GF-D8 (cell line): ENCODE measurements at regions not wholly inside any gene's neighbourhood (a gene's known extent, or its start where the extent isn't known, plus 50 kb on each side); places are given as distances from the start of the nearest gene placed in this dataset.
A peak's percentile ranks its signal among the peaks of the same experiment; 100 is the strongest.

Experiments
- DNase-seq: peaks from one replicate; lab custom pipeline; 2025; lab: John Stamatoyannopoulos, UW

- no peak for DNase-seq
Measured at GRCh38 chr6:27052731-27053082, 194.8 kb upstream of the PRSS16 start.

GRCh38 chr6:27053738-27054137 is 193.8 kb upstream of the PRSS16 start:
- no peak for DNase-seq

- no peak for DNase-seq
Measured at GRCh38 chr6:27056615-27057014, 190.9 kb upstream of the PRSS16 start.

GRCh38 chr6:27059621-27060425 is 187.7 kb upstream of the PRSS16 start:
- no peak for DNase-seq

- no peak for DNase-seq
Measured at GRCh38 chr6:27061235-27061993, 186.1 kb upstream of the PRSS16 start.

- no peak for DNase-seq
Measured at GRCh38 chr6:27062755-27063154, 184.7 kb upstream of the PRSS16 start.

GRCh38 chr6:27065183-27065582 is 182.3 kb upstream of the PRSS16 start:
- no peak for DNase-seq

- no peak for DNase-seq
Measured at GRCh38 chr6:27066381-27066780, 181.1 kb upstream of the PRSS16 start.

- no peak for DNase-seq
Measured at GRCh38 chr6:27066802-27067201, 180.7 kb upstream of the PRSS16 start.

GRCh38 chr6:27073441-27073840 is 174.1 kb upstream of the PRSS16 start:
- DNase-seq: no peak

GRCh38 chr6:27076116-27076515 is 171.4 kb upstream of the PRSS16 start:
- DNase-seq: no peak

GRCh38 chr6:27078734-27079357 is 168.7 kb upstream of the PRSS16 start:
- DNase-seq: no peak

- DNase-seq: no peak
Measured at GRCh38 chr6:27081188-27081587, 166.3 kb upstream of the PRSS16 start.

- DNase-seq: no peak
Measured at GRCh38 chr6:27081931-27082330, 165.6 kb upstream of the PRSS16 start.

- DNase-seq: no peak
Measured at GRCh38 chr6:27088068-27088467, 159.4 kb upstream of the PRSS16 start.

- DNase-seq: peak; percentile 11
Measured at GRCh38 chr6:27091661-27092315, 155.7 kb upstream of the PRSS16 start.

GRCh38 chr6:27092316-27092692 is 155.2 kb upstream of the PRSS16 start:
- DNase-seq: no peak

- no peak for DNase-seq
Measured at GRCh38 chr6:27095914-27096313, 151.6 kb upstream of the PRSS16 start.

GRCh38 chr6:27096834-27097511 is 150.5 kb upstream of the PRSS16 start:
- no peak for DNase-seq

GRCh38 chr6:27098956-27099355 is 148.5 kb upstream of the PRSS16 start:
- no peak for DNase-seq

GRCh38 chr6:27100921-27101320 is 146.6 kb upstream of the PRSS16 start:
- no peak for DNase-seq

- DNase-seq: no peak
Measured at GRCh38 chr6:27101824-27102223, 145.7 kb upstream of the PRSS16 start.
